GM12873 (cell line): ENCODE measurements at regions not wholly inside any gene's neighbourhood (a gene's known extent, or its start where the extent isn't known, plus 50 kb on each side); places are given as distances from the start of the nearest gene placed in this dataset.

ENCODE experiments used
- TF ChIP-seq, protein P1 (sequence below): IDR thresholded peaks from 2 replicates; pipeline ENCODE4 v1.5.1; 2012; ENCODE audit warnings: low read depth, mild to moderate bottlenecking, moderate library complexity, low read length, control low read depth; ENCODE audit not compliant: insufficient read depth; ENCODE audit errors: missing control alignments

DNA sequence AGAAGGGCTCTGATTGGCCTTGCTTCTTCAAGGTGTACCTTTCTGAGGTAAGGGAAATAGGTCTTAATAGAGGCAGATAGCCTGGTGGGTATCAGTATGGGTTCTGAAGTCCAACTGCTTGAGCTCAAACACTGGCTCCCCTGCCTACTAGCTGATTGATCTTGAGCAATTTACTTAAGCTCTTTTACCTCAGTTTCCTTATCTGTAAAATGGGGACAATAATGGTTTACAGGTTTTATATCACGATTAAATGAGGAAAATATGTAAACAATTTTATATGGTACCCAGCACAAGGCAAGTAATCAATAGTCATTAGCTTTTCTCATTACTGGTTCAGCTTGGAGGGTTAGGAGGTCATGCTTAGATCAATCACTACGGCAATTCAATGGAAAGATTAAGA is 75.8 kb upstream of the VTCN1 start:
- TF ChIP-seq, protein P1, sequence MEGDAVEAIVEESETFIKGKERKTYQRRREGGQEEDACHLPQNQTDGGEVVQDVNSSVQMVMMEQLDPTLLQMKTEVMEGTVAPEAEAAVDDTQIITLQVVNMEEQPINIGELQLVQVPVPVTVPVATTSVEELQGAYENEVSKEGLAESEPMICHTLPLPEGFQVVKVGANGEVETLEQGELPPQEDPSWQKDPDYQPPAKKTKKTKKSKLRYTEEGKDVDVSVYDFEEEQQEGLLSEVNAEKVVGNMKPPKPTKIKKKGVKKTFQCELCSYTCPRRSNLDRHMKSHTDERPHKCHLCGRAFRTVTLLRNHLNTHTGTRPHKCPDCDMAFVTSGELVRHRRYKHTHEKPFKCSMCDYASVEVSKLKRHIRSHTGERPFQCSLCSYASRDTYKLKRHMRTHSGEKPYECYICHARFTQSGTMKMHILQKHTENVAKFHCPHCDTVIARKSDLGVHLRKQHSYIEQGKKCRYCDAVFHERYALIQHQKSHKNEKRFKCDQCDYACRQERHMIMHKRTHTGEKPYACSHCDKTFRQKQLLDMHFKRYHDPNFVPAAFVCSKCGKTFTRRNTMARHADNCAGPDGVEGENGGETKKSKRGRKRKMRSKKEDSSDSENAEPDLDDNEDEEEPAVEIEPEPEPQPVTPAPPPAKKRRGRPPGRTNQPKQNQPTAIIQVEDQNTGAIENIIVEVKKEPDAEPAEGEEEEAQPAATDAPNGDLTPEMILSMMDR, result no peak

DNA sequence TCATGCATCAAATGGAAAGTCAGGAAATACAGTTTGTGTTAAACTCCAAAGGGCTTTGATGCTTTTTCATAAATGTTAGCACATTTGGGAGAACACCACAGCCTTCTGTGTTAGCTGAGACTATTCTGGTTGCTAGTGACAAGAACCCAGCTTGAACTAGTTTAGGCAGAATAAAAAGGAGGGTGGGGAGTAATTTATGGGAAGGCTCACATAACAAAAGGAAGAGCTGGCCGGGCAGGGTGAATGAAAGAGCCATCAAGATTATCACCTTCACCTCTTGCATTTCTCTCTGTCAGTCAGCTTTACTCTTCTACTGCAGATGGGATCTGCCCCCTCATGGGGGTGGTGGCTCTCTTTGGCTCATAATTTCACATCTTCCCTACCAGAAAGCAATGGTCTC is 75.4 kb upstream of the VTCN1 start:
- TF ChIP-seq, protein P1, result no peak

DNA sequence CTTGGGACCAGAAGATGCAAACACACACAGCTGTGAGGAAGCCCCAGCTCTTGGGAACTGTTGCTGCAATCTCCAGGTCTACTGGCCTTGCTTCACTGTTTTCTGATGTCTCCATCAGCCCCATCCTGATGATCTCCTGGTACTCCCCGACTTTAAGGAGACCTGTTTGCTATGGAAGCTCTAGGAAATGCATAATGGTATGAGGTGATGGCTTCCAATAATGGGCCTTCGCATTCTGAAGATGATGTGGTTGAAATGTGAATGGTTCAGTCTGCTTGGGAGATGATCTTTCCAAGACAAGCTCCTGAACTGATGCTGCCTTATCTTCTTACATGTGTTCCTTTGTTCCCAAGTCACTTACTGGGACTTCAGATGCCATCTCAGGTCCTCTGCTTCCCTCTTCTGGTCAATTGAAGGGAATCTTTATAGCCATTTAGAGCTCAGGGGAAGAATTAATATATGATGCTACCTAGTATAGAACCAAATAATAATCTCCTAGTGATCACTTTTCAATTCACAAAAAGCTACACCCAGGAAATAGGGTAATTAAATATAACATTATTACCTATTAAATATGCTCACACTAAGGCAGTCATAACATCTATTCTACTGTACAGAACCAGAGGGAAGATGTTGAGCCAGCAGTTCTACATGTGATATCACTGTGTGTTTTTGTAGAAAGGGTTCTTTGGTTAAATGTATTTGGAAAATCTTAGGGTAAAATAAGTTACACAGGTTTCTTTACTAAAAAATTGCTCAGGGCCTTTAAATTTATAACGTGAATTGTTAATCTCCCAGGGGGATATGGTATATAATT is 73.9 kb upstream of the VTCN1 start:
- TF ChIP-seq, protein P1, result peak; percentile 23

DNA sequence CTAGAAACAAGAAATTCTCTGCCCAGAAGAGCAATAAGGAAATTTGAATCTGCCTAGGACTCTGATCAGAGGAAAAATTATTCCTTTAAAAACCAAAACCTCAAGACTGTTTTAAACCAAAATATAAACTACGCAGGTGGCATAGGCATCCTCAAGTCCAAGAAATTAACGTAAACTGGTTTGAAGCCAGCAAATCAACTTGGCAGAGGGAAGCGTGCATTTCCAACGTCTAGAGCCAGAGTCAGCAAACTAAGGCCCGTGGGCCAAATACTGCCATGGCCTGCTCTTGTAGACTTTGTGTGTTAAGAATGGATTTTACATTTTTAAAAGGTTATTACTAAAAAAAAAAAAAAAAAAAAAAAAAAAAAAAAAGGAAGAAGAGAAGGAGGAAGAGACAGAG is 67.8 kb upstream of the VTCN1 start:
- TF ChIP-seq, protein P1, result no peak

DNA sequence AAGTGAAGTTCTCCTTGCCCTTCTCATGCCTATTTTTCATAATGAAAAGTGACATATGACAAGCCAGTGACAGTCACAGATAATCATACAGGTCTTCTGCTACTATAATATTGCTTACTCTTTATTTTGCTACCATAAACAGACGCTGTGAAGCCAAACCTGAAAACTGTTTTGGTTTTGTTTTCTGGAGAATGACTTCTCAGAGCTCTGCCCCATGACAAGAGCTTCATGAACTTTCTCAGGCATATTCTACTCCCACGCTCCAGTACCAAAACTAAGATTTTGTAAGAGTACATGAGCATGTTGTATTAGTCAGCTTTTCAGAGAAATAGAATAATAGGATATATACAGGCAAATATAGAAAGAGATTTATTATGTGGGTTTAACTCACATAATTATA is 64.3 kb upstream of the VTCN1 start:
- TF ChIP-seq, protein P1, result no peak

DNA sequence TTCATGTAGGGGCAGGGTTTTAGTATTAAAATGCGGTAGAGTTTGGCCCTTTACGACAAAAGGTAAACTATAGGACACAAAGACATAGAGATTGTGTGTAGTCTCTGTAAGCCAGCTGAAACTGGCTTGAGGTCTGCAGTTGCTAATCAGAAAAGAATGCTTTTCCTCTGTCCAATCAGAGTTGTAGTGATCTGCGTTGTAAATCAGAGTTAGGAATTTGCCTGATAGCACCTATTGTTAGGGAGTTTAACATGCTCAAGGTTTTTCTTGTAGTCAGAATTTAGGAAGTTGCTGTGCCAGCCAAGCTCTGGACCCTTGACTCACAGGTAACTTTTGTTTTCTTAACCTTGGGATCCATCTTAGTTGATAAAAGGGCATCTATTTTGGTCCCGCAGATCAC is 61.2 kb upstream of the VTCN1 start:
- TF ChIP-seq, protein P1, result no peak

DNA sequence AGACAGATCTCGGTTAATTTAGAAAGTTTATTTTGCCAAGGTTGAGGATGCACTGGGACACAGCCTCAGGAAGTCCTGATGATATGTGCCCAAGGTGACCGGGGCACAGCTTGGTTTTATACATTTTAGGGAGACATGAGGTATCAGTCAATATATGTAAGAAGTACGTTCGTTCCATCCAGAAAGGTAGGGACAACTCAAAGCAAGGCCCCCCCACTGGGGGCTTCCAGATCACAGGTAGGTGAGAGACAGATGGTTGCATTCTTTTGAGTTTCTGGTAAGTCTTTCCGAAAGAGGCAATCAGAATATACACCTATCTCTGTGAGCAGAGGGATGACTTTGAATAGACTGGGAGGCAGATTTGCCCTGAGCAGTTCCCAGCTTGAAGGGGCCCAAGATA is 60.4 kb upstream of the VTCN1 start:
- TF ChIP-seq, protein P1, result no peak
